ENCODE measurements at regions not wholly inside any gene's neighbourhood (a gene's known extent, or its start where the extent isn't known, plus 50 kb on each side); places are given as distances from the start of the nearest gene placed in this dataset.

- DNase-seq (ENCODE audit: low read depth): no peak
- no peak for TF ChIP-seq CTCF (IDR thresholded peaks at IDR 0.05; ENCODE audit: low read length, missing control alignments)
- no peak overlapping the region for H3K4me3 ChIP-seq (replicated peaks; ENCODE audit: low read depth, low read length)
Observed at GRCh38 chr1:193661385-193661784, 475.0 kb upstream of the B3GALT2 start.

GRCh38 chr1:193660428-193660827 lies 474.0 kb upstream of the B3GALT2 start:
- TF ChIP-seq CTCF (IDR thresholded peaks at IDR 0.05; ENCODE audit: low read length, missing control alignments): no peak
- no peak overlapping the region for H3K4me3 ChIP-seq (replicated peaks; ENCODE audit: low read depth, low read length)
- no peak for DNase-seq (ENCODE audit: low read depth)

- TF ChIP-seq CTCF (IDR thresholded peaks at IDR 0.05; ENCODE audit: low read length, missing control alignments): no peak
- no peak for DNase-seq (ENCODE audit: low read depth)
Observed at GRCh38 chr1:193658691-193659090, 472.3 kb upstream of the B3GALT2 start.

GRCh38 chr1:193658081-193658480 lies 471.7 kb upstream of the B3GALT2 start:
- no peak for DNase-seq (ENCODE audit: low read depth)
- no peak for TF ChIP-seq CTCF (IDR thresholded peaks at IDR 0.05; ENCODE audit: low read length, missing control alignments)
- H3K4me3 ChIP-seq (replicated peaks; ENCODE audit: low read depth, low read length): no peak overlapping the region

More at GRCh38 chr1:193658691-193659090, 472.3 kb upstream of the B3GALT2 start:
- H3K4me3 ChIP-seq (replicated peaks; ENCODE audit: low read depth, low read length): no peak overlapping the region

- no peak overlapping the region for H3K4me3 ChIP-seq (replicated peaks; ENCODE audit: low read depth, low read length)
- DNase-seq (ENCODE audit: low read depth): peak; percentile 10
- no peak for TF ChIP-seq CTCF (IDR thresholded peaks at IDR 0.05; ENCODE audit: low read length, missing control alignments)
Observed at GRCh38 chr1:193657552-193657951, 471.1 kb upstream of the B3GALT2 start.

GRCh38 chr1:193656841-193657240 lies 470.4 kb upstream of the B3GALT2 start:
- H3K4me3 ChIP-seq (replicated peaks; ENCODE audit: low read depth, low read length): no peak overlapping the region
- TF ChIP-seq CTCF (IDR thresholded peaks at IDR 0.05; ENCODE audit: low read length, missing control alignments): no peak
- DNase-seq (ENCODE audit: low read depth): no peak

- H3K4me3 ChIP-seq (replicated peaks; ENCODE audit: low read depth, low read length): no peak overlapping the region
- no peak for TF ChIP-seq CTCF (IDR thresholded peaks at IDR 0.05; ENCODE audit: low read length, missing control alignments)
- DNase-seq (ENCODE audit: low read depth): peak; percentile 29
Observed at GRCh38 chr1:193654951-193655735, 468.7 kb upstream of the B3GALT2 start.
